Progenitor cell of endocrine pancreas (in vitro differentiated cells): ENCODE measurements at regions not wholly inside any gene's neighbourhood (a gene's known extent, or its start where the extent isn't known, plus 50 kb on each side); places are given as distances from the start of the nearest gene placed in this dataset.

ENCODE experiments used
- DNase-seq: peaks from one replicate; pipeline ENCODE4 v3.0.0; 2021; ENCODE audit warnings: low spot score; ENCODE audit not compliant: unreplicated experiment
- H3K27ac Mint-ChIP-seq: 2 replicates; pipeline ENCODE4 v1.8.0; 2021; ENCODE audit warnings: mild to moderate bottlenecking, moderate library complexity, mixed read lengths
- H3K27me3 Mint-ChIP-seq: 2 replicates; pipeline ENCODE4 v1.8.0; 2021; ENCODE audit warnings: mixed read lengths
- H3K36me3 Mint-ChIP-seq: 2 replicates; pipeline ENCODE4 v1.8.0; 2022; ENCODE audit warnings: mixed read lengths; ENCODE audit not compliant: insufficient read depth
- H3K4me1 Mint-ChIP-seq: 2 replicates; pipeline ENCODE4 v1.8.0; 2021; ENCODE audit warnings: low read depth, mixed read lengths
- H3K4me3 Mint-ChIP-seq: 2 replicates; pipeline ENCODE4 v1.8.0; 2021; ENCODE audit warnings: low read depth, mild to moderate bottlenecking, moderate library complexity, mixed read lengths
- H3K9me3 Mint-ChIP-seq: 2 replicates; pipeline ENCODE4 v1.8.0; 2021; ENCODE audit warnings: low read depth, mixed read lengths
- TF ChIP-seq, protein P1 (sequence below): fragments of 200-600 bp; sonication (generic); IDR thresholded peaks from one replicate; pipeline ENCODE4 v1.5.0; 2021; ENCODE audit warnings: antibody characterized with exemption, mild to moderate bottlenecking; ENCODE audit not compliant: unreplicated experiment

DNA sequence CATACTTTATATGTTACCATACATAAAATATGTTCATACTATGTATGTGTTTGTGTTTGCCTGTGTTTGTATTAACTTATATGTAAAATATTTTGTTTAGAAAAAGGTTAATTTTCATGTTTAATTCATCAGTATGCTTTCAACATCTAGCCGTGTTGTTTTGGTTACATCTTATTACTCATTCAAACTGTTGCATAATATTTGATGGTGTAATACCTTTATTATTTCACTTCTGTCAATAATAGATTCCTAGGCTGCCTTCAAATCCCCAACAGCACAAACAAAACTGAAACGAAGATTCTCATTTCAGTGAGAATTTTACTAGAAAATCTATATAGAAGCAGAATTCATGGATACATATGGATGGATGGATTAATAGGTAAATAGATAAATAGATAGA, 462.3 kb upstream of the ADGRL3 start:
- H3K4me3 Mint-ChIP-seq: no peak overlapping the region
- peaks cover 3% of the 10 kb centered on the region for H3K4me1 Mint-ChIP-seq
- H3K27me3 Mint-ChIP-seq: peaks cover 4% of the 10 kb centered on the region

GRCh38 chr4:60743654-60744053, 456.5 kb upstream of the ADGRL3 start:
- no peak overlapping the region for H3K4me3 Mint-ChIP-seq
- H3K9me3 Mint-ChIP-seq: no peaks in the 10 kb centered on the region
- H3K27ac Mint-ChIP-seq: no peak overlapping the region
- TF ChIP-seq, protein P1, sequence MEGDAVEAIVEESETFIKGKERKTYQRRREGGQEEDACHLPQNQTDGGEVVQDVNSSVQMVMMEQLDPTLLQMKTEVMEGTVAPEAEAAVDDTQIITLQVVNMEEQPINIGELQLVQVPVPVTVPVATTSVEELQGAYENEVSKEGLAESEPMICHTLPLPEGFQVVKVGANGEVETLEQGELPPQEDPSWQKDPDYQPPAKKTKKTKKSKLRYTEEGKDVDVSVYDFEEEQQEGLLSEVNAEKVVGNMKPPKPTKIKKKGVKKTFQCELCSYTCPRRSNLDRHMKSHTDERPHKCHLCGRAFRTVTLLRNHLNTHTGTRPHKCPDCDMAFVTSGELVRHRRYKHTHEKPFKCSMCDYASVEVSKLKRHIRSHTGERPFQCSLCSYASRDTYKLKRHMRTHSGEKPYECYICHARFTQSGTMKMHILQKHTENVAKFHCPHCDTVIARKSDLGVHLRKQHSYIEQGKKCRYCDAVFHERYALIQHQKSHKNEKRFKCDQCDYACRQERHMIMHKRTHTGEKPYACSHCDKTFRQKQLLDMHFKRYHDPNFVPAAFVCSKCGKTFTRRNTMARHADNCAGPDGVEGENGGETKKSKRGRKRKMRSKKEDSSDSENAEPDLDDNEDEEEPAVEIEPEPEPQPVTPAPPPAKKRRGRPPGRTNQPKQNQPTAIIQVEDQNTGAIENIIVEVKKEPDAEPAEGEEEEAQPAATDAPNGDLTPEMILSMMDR: no peak
- peaks cover 3% of the 10 kb centered on the region for H3K4me1 Mint-ChIP-seq
- no peaks in the 10 kb centered on the region for H3K27me3 Mint-ChIP-seq
- no peak for DNase-seq
- no peaks in the 10 kb centered on the region for H3K36me3 Mint-ChIP-seq

More for the DNA sequence above, 462.3 kb upstream of the ADGRL3 start:
- Mint-ChIP-seq H3K9me3 (no peaks in the 10 kb centered on the region), H3K27ac (no peak overlapping the region), H3K36me3 (no peaks in the 10 kb centered on the region)
- TF ChIP-seq, protein P1: no peak
- no peak for DNase-seq

- Mint-ChIP-seq H3K27me3 (no peaks in the 10 kb centered on the region), H3K4me3 (no peak overlapping the region), H3K27ac (no peak overlapping the region), H3K9me3 (no peaks in the 10 kb centered on the region), H3K4me1 (peaks cover 3% of the 10 kb centered on the region), H3K36me3 (no peaks in the 10 kb centered on the region)
- DNase-seq: no peak
- TF ChIP-seq, protein P1: no peak
Observed at GRCh38 chr4:60744767-60745166, 455.4 kb upstream of the ADGRL3 start.

DNA sequence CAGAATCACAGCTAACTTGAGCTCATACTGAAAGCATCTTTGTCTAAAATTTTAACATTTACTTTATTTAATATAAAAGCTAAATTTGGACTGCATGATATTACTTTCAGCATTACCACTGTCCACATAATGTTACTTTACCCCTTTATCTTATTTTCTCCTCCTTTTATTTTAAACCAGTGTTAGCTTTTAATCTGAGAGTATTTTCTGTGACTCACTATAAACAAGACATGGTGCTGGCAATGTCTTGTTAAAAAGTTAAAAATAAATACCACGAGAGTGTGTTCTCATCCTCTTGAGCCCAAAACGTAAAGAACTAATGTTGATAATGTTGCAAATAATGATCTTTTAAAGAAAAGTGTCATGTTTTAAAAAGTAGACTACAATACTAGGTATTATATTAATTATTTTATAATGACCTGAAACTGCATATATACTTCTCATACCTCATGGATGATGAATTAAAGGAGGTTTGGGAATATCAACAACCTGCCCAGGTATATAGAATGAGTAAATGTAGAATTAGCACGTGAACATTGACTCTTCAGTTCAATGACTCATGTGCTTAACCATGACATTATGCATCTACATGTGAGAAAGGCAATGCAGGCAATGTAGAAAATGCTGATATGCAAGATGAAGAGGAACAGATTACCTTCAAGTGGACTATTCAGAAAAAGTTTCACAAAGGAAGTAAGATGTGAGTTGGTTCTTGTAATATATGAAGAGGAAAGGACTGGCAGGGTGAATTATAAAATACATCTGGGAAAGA, 454.1 kb upstream of the ADGRL3 start:
- no peak for DNase-seq
- H3K4me1 Mint-ChIP-seq: peaks cover 3% of the 10 kb centered on the region
- H3K9me3 Mint-ChIP-seq: no peaks in the 10 kb centered on the region
- H3K36me3 Mint-ChIP-seq: no peaks in the 10 kb centered on the region
- no peak overlapping the region for H3K4me3 Mint-ChIP-seq
- TF ChIP-seq, protein P1: no peak
- H3K27ac Mint-ChIP-seq: no peak overlapping the region
- H3K27me3 Mint-ChIP-seq: no peaks in the 10 kb centered on the region

DNA sequence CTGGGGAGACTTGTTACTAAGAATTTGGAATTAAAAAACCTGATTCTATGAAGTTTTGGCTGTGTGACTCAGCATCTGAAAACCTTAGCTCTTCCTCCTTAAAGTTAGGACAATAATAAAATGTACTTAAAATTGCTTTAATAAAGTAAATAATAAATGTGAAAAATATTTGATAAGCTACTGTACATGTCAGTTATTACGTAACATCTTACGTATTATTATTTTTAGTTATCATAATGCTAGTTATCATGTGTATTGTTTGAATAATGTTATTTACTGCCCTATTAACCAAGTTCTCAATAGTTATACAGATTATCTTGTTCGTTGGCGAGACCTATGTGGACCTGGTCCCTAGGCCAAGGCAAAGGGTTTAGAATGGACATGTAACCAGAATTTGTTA, 449.2 kb upstream of the ADGRL3 start:
- no peaks in the 10 kb centered on the region for H3K4me1 Mint-ChIP-seq
- no peak overlapping the region for H3K4me3 Mint-ChIP-seq
- H3K27ac Mint-ChIP-seq: no peak overlapping the region
- H3K9me3 Mint-ChIP-seq: no peaks in the 10 kb centered on the region
- H3K27me3 Mint-ChIP-seq: no peaks in the 10 kb centered on the region
- no peak for DNase-seq
- TF ChIP-seq, protein P1: no peak
- no peaks in the 10 kb centered on the region for H3K36me3 Mint-ChIP-seq
